Karpas-422 (cell line): ENCODE measurements at regions not wholly inside any gene's neighbourhood (a gene's known extent, or its start where the extent isn't known, plus 50 kb on each side); places are given as distances from the start of the nearest gene placed in this dataset.

Experiments used
- DNase-seq: peaks from one replicate; pipeline ENCODE4 v3.0.0-alpha.2; 2015
- H2AFZ ChIP-seq: fragments of 200-600 bp; sonication (generic); 2 replicates; pipeline ENCODE4 v1.6.1; 2014; ENCODE audit warnings: antibody characterized with exemption, low read length, mixed read lengths
- H3K27ac ChIP-seq: fragments of 200-600 bp; sonication (generic); 2 replicates; pipeline ENCODE4 v1.5.1; 2014; ENCODE audit warnings: mild to moderate bottlenecking, low read length, moderate library complexity
- H3K27me3 ChIP-seq: fragments of 200-600 bp; sonication (generic); 2 replicates; pipeline ENCODE4 v1.6.1; 2014; ENCODE audit warnings: low read length, mixed read lengths
- H3K36me3 ChIP-seq: fragments of 200-600 bp; sonication (generic); 2 replicates; pipeline ENCODE4 v1.6.1; 2014; ENCODE audit warnings: low read length, mixed read lengths; ENCODE audit not compliant: insufficient read depth
- H3K4me1 ChIP-seq: fragments of 200-600 bp; sonication (generic); 2 replicates; pipeline ENCODE4 v1.6.1; 2014; ENCODE audit warnings: mild to moderate bottlenecking, low read length, mixed read lengths
- H3K4me2 ChIP-seq: fragments of 200-600 bp; sonication (generic); 2 replicates; pipeline ENCODE4 v1.6.1; 2014; ENCODE audit warnings: low read length, low read depth, mild to moderate bottlenecking; ENCODE audit not compliant: poor library complexity, severe bottlenecking
- H3K4me3 ChIP-seq: fragments of 200-600 bp; sonication (generic); 2 replicates; pipeline ENCODE4 v1.5.1; 2014; ENCODE audit warnings: mild to moderate bottlenecking, antibody characterized with exemption, low read length, mixed read lengths
- H3K79me2 ChIP-seq: fragments of 200-600 bp; sonication (generic); 2 replicates; pipeline ENCODE4 v1.6.1; 2014; ENCODE audit warnings: mild to moderate bottlenecking, low read length, mixed read lengths
- H3K9ac ChIP-seq: fragments of 200-600 bp; sonication (generic); 2 replicates; pipeline ENCODE4 v1.6.0; 2014; ENCODE audit warnings: low read length
- H3K9me2 ChIP-seq: fragments of 200-600 bp; sonication (generic), shearing (Covaris generic); replicated peaks from 2 replicates; pipeline ENCODE4 v1.6.0; 2014; ENCODE audit warnings: mild to moderate bottlenecking, low read length, moderate library complexity; ENCODE audit not compliant: insufficient read depth
- H3K9me3 ChIP-seq: fragments of 300-700, 200-600 bp; sonication (generic); 2 replicates; pipeline ENCODE4 v1.6.1; 2014; ENCODE audit warnings: low read length, mixed read lengths
- H4K20me1 ChIP-seq: fragments of 200-600 bp; sonication (generic); 2 replicates; pipeline ENCODE4 v1.6.1; 2014; ENCODE audit warnings: mild to moderate bottlenecking, antibody characterized with exemption, low read length, low read depth; ENCODE audit not compliant: insufficient read depth

GRCh38 chr14:87879389-87879788, 113.6 kb downstream of the GALC start:
- Histone ChIP-seq H2AFZ (0 out of 2 replicates have a peak overlapping the region, but pooled peaks have one; percentile 22), H3K4me3 (no peak overlapping the region), H4K20me1 (no peaks in the 10 kb centered on the region), H3K9ac (no peak overlapping the region), H3K27me3 (no peaks in the 10 kb centered on the region), H3K79me2 (no peaks in the 10 kb centered on the region), H3K9me3 (0 out of 2 replicates have a peak, but pooled peaks cover 5% of the 10 kb centered on the region), H3K27ac (no peak overlapping the region), H3K4me2 (no peak overlapping the region), H3K9me2 (no peaks in the 10 kb centered on the region), H3K4me1 (peaks cover 27% of the 10 kb centered on the region), H3K36me3 (no peaks in the 10 kb centered on the region)
- no peak for DNase-seq

GRCh38 chr14:87878959-87879358, 114.0 kb downstream of the GALC start:
- Histone ChIP-seq H3K4me3 (no peak overlapping the region), H3K9me3 (0 out of 2 replicates have a peak, but pooled peaks cover 5% of the 10 kb centered on the region), H3K4me2 (no peak overlapping the region), H4K20me1 (no peaks in the 10 kb centered on the region), H3K9me2 (no peaks in the 10 kb centered on the region), H3K27me3 (no peaks in the 10 kb centered on the region), H3K4me1 (peaks cover 26% of the 10 kb centered on the region), H2AFZ (0 out of 2 replicates have a peak overlapping the region, but pooled peaks have one; percentile 22), H3K9ac (no peak overlapping the region), H3K27ac (no peak overlapping the region), H3K79me2 (no peaks in the 10 kb centered on the region), H3K36me3 (no peaks in the 10 kb centered on the region)
- no peak for DNase-seq

- Histone ChIP-seq H3K27me3 (no peaks in the 10 kb centered on the region), H3K9me2 (no peaks in the 10 kb centered on the region), H2AFZ (no peak overlapping the region), H3K4me1 (peaks cover 35% of the 10 kb centered on the region), H3K4me2 (no peak overlapping the region), H3K4me3 (no peak overlapping the region), H3K9ac (no peak overlapping the region), H3K79me2 (no peaks in the 10 kb centered on the region), H3K9me3 (0 out of 2 replicates have a peak, but pooled peaks cover 4% of the 10 kb centered on the region), H3K36me3 (no peaks in the 10 kb centered on the region), H3K27ac (no peak overlapping the region), H4K20me1 (no peaks in the 10 kb centered on the region)
- no peak for DNase-seq
These were observed 115.1 kb downstream of the GALC start for GRCh38 chr14:87877877-87878276.

- no peaks in the 10 kb centered on the region for H3K9me2 ChIP-seq
These were observed 118.3 kb downstream of the GALC start for GRCh38 chr14:87874676-87875075.

GRCh38 chr14:87873741-87874140, 119.2 kb downstream of the GALC start:
- Histone ChIP-seq H3K36me3 (no peaks in the 10 kb centered on the region), H3K4me1 (peaks cover 36% of the 10 kb centered on the region), H3K9me2 (no peaks in the 10 kb centered on the region), H3K4me3 (no peak overlapping the region), H3K9me3 (no peaks in the 10 kb centered on the region), H3K4me2 (no peak overlapping the region), H3K27me3 (no peaks in the 10 kb centered on the region), H3K9ac (no peak overlapping the region), H2AFZ (peak overlapping the region; percentile 5; the same call in 1 of the 2 replicates), H4K20me1 (no peaks in the 10 kb centered on the region), H3K27ac (no peak overlapping the region), H3K79me2 (no peaks in the 10 kb centered on the region)
- DNase-seq = no peak

More at GRCh38 chr14:87874676-87875075, 118.3 kb downstream of the GALC start:
- H3K79me2 ChIP-seq = no peaks in the 10 kb centered on the region
- no peaks in the 10 kb centered on the region for H3K9me3 ChIP-seq
- no peak overlapping the region for H3K9ac ChIP-seq
- no peak for DNase-seq
- peaks cover 42% of the 10 kb centered on the region for H3K4me1 ChIP-seq
- no peaks in the 10 kb centered on the region for H3K36me3 ChIP-seq
- H3K4me2 ChIP-seq = no peak overlapping the region
- no peak overlapping the region for H3K27ac ChIP-seq
- no peak overlapping the region for H3K4me3 ChIP-seq
- H3K27me3 ChIP-seq = no peaks in the 10 kb centered on the region
- H4K20me1 ChIP-seq = no peaks in the 10 kb centered on the region
- no peak overlapping the region for H2AFZ ChIP-seq

- H3K79me2 ChIP-seq = no peaks in the 10 kb centered on the region
- DNase-seq = no peak
- H3K4me2 ChIP-seq = no peak overlapping the region
- peak overlapping the region; percentile 1; the same call in 1 of the 2 replicates for H2AFZ ChIP-seq
- H3K4me3 ChIP-seq = no peak overlapping the region
- H3K36me3 ChIP-seq = no peaks in the 10 kb centered on the region
- no peaks in the 10 kb centered on the region for H4K20me1 ChIP-seq
- no peak overlapping the region for H3K27ac ChIP-seq
- no peak overlapping the region for H3K9ac ChIP-seq
- H3K27me3 ChIP-seq = no peaks in the 10 kb centered on the region
- no peaks in the 10 kb centered on the region for H3K9me3 ChIP-seq
- H3K9me2 ChIP-seq = no peaks in the 10 kb centered on the region
- H3K4me1 ChIP-seq = peaks cover 35% of the 10 kb centered on the region
These were observed 123.1 kb downstream of the GALC start for GRCh38 chr14:87869619-87870583.

GRCh38 chr14:87868920-87869319, 124.1 kb downstream of the GALC start:
- no peak overlapping the region for H3K27ac ChIP-seq
- peak overlapping the region; percentile 49; the same call in 1 of the 2 replicates for H2AFZ ChIP-seq
- no peaks in the 10 kb centered on the region for H3K36me3 ChIP-seq
- DNase-seq = no peak
- H3K4me1 ChIP-seq = peaks cover 37% of the 10 kb centered on the region
- H3K4me3 ChIP-seq = no peak overlapping the region
- H3K27me3 ChIP-seq = no peaks in the 10 kb centered on the region
- H3K9ac ChIP-seq = no peak overlapping the region
- H3K79me2 ChIP-seq = no peaks in the 10 kb centered on the region
- no peaks in the 10 kb centered on the region for H3K9me2 ChIP-seq
- no peaks in the 10 kb centered on the region for H4K20me1 ChIP-seq
- H3K9me3 ChIP-seq = no peaks in the 10 kb centered on the region
- H3K4me2 ChIP-seq = no peak overlapping the region

- no peaks in the 10 kb centered on the region for H3K79me2 ChIP-seq
- H3K36me3 ChIP-seq = no peaks in the 10 kb centered on the region
- H2AFZ ChIP-seq = no peak overlapping the region
- no peaks in the 10 kb centered on the region for H4K20me1 ChIP-seq
- no peak overlapping the region for H3K9ac ChIP-seq
- no peak for DNase-seq
- H3K4me3 ChIP-seq = no peak overlapping the region
- H3K27me3 ChIP-seq = no peaks in the 10 kb centered on the region
- H3K27ac ChIP-seq = no peak overlapping the region
- H3K9me3 ChIP-seq = no peaks in the 10 kb centered on the region
- no peaks in the 10 kb centered on the region for H3K9me2 ChIP-seq
- H3K4me1 ChIP-seq = peaks cover 15% of the 10 kb centered on the region
- H3K4me2 ChIP-seq = no peak overlapping the region
These were observed 126.9 kb downstream of the GALC start for GRCh38 chr14:87866116-87866515.
